H1 (cell line): ENCODE measurements at regions not wholly inside any gene's neighbourhood (a gene's known extent, or its start where the extent isn't known, plus 50 kb on each side); places are given as distances from the start of the nearest gene placed in this dataset.

Experiments used
- EGR1 ChIP-seq: IDR thresholded peaks from 2 replicates; pipeline ENCODE4 v1.6.1; 2011; ENCODE audit warnings: low read depth, low read length, borderline replicate concordance
- JUND ChIP-seq: IDR thresholded peaks from 2 replicates; pipeline ENCODE4 v1.6.1; 2011; ENCODE audit warnings: mild to moderate bottlenecking, improper control_type of control experiment, low read length
- NANOG ChIP-seq: IDR thresholded peaks from 2 replicates; pipeline ENCODE4 v1.6.1; 2011; ENCODE audit warnings: low read length, low read depth, mild to moderate bottlenecking, inconsistent platforms; ENCODE audit not compliant: insufficient read depth, poor library complexity, severe bottlenecking
- TF ChIP-seq, protein P1 (sequence below): IDR thresholded peaks from 2 replicates; pipeline ENCODE4 v1.6.1; 2012; ENCODE audit warnings: low read length, inconsistent platforms
- TF ChIP-seq, protein P2 (sequence below): fragments of 300-600 bp; sonication (generic); IDR thresholded peaks from 2 replicates; pipeline ENCODE4 v1.7.1; 2012; ENCODE audit warnings: low read length, moderate library complexity, mild to moderate bottlenecking, inconsistent platforms; ENCODE audit not compliant: insufficient replicate concordance

DNA sequence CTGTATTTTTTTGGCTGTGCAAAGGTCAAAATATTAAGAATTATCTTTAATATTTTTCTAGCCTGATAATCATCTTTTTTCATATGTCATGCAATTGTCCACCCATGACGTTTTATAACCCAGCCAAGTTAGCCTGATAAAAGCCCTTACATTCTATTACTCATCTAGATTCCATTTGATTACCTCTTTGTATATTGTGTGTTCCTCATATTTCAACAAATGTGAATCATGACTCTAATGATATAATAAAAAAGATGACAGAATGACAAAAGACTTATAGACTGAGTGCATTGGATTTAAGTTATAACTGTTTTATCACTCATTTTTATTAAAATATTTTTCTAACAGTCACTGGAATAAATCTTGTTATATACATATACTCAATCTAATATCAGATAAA is 1560.0 kb upstream of the LRRTM3 start (continued):
- TF ChIP-seq, protein P1, sequence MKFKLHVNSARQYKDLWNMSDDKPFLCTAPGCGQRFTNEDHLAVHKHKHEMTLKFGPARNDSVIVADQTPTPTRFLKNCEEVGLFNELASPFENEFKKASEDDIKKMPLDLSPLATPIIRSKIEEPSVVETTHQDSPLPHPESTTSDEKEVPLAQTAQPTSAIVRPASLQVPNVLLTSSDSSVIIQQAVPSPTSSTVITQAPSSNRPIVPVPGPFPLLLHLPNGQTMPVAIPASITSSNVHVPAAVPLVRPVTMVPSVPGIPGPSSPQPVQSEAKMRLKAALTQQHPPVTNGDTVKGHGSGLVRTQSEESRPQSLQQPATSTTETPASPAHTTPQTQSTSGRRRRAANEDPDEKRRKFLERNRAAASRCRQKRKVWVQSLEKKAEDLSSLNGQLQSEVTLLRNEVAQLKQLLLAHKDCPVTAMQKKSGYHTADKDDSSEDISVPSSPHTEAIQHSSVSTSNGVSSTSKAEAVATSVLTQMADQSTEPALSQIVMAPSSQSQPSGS: no peak
- TF ChIP-seq NANOG (no peak), EGR1 (no peak), JUND (no peak)
- TF ChIP-seq, protein P2, sequence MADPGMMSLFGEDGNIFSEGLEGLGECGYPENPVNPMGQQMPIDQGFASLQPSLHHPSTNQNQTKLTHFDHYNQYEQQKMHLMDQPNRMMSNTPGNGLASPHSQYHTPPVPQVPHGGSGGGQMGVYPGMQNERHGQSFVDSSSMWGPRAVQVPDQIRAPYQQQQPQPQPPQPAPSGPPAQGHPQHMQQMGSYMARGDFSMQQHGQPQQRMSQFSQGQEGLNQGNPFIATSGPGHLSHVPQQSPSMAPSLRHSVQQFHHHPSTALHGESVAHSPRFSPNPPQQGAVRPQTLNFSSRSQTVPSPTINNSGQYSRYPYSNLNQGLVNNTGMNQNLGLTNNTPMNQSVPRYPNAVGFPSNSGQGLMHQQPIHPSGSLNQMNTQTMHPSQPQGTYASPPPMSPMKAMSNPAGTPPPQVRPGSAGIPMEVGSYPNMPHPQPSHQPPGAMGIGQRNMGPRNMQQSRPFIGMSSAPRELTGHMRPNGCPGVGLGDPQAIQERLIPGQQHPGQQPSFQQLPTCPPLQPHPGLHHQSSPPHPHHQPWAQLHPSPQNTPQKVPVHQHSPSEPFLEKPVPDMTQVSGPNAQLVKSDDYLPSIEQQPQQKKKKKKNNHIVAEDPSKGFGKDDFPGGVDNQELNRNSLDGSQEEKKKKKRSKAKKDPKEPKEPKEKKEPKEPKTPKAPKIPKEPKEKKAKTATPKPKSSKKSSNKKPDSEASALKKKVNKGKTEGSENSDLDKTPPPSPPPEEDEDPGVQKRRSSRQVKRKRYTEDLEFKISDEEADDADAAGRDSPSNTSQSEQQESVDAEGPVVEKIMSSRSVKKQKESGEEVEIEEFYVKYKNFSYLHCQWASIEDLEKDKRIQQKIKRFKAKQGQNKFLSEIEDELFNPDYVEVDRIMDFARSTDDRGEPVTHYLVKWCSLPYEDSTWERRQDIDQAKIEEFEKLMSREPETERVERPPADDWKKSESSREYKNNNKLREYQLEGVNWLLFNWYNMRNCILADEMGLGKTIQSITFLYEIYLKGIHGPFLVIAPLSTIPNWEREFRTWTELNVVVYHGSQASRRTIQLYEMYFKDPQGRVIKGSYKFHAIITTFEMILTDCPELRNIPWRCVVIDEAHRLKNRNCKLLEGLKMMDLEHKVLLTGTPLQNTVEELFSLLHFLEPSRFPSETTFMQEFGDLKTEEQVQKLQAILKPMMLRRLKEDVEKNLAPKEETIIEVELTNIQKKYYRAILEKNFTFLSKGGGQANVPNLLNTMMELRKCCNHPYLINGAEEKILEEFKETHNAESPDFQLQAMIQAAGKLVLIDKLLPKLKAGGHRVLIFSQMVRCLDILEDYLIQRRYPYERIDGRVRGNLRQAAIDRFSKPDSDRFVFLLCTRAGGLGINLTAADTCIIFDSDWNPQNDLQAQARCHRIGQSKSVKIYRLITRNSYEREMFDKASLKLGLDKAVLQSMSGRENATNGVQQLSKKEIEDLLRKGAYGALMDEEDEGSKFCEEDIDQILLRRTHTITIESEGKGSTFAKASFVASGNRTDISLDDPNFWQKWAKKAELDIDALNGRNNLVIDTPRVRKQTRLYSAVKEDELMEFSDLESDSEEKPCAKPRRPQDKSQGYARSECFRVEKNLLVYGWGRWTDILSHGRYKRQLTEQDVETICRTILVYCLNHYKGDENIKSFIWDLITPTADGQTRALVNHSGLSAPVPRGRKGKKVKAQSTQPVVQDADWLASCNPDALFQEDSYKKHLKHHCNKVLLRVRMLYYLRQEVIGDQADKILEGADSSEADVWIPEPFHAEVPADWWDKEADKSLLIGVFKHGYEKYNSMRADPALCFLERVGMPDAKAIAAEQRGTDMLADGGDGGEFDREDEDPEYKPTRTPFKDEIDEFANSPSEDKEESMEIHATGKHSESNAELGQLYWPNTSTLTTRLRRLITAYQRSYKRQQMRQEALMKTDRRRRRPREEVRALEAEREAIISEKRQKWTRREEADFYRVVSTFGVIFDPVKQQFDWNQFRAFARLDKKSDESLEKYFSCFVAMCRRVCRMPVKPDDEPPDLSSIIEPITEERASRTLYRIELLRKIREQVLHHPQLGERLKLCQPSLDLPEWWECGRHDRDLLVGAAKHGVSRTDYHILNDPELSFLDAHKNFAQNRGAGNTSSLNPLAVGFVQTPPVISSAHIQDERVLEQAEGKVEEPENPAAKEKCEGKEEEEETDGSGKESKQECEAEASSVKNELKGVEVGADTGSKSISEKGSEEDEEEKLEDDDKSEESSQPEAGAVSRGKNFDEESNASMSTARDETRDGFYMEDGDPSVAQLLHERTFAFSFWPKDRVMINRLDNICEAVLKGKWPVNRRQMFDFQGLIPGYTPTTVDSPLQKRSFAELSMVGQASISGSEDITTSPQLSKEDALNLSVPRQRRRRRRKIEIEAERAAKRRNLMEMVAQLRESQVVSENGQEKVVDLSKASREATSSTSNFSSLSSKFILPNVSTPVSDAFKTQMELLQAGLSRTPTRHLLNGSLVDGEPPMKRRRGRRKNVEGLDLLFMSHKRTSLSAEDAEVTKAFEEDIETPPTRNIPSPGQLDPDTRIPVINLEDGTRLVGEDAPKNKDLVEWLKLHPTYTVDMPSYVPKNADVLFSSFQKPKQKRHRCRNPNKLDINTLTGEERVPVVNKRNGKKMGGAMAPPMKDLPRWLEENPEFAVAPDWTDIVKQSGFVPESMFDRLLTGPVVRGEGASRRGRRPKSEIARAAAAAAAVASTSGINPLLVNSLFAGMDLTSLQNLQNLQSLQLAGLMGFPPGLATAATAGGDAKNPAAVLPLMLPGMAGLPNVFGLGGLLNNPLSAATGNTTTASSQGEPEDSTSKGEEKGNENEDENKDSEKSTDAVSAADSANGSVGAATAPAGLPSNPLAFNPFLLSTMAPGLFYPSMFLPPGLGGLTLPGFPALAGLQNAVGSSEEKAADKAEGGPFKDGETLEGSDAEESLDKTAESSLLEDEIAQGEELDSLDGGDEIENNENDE: no peak
